Fibroblast of lung (primary cell): ENCODE measurements at regions not wholly inside any gene's neighbourhood (a gene's known extent, or its start where the extent isn't known, plus 50 kb on each side); places are given as distances from the start of the nearest gene placed in this dataset.

Source experiments
- DNase-seq, 2 donors: peaks; one replicate each; pipeline versions ENCODE4 v3.0.0 to v3.0.0-alpha.2; 2010; ENCODE audit warnings: low read depth in 2 of 2
- H2AFZ ChIP-seq: 2 replicates; pipeline ENCODE4 v1.5.1; 2012; ENCODE audit warnings: low read length, control low read depth, inconsistent platforms
- H3K27ac ChIP-seq: 2 replicates; pipeline ENCODE4 v1.5.1; 2011; ENCODE audit warnings: low read length, control low read depth; ENCODE audit not compliant: insufficient read depth
- H3K27me3 ChIP-seq: 2 replicates; pipeline ENCODE4 v1.5.1; 2011; ENCODE audit warnings: mild to moderate bottlenecking, low read length; ENCODE audit not compliant: control insufficient read depth, insufficient read depth
- H3K36me3 ChIP-seq: 2 replicates; pipeline ENCODE4 v1.5.1; 2011; ENCODE audit warnings: low read length; ENCODE audit not compliant: control insufficient read depth, insufficient read depth
- H3K4me1 ChIP-seq: 2 replicates; pipeline ENCODE4 v1.5.1; 2011; ENCODE audit warnings: low read length; ENCODE audit not compliant: control insufficient read depth, insufficient read depth; ENCODE audit errors: extremely low read depth
- H3K4me2 ChIP-seq: 2 replicates; pipeline ENCODE4 v1.5.1; 2011; ENCODE audit warnings: low read length, control low read depth; ENCODE audit not compliant: insufficient read depth; ENCODE audit errors: extremely low read depth
- H3K4me3 ChIP-seq, 4 experiments: fragments of 200-600 bp in 1 of 4; sonication (generic) in 1 of 4; replicated peaks in 1 of 4; 2 replicates each; pipeline ENCODE4 v1.5.1; 2011 to 2016; ENCODE audit warnings: low read length in 4 of 4, low read depth in 3 of 4, mild to moderate bottlenecking in 3 of 4, control low read depth in 2 of 4, inconsistent platforms in 1 of 4, mixed read lengths in 1 of 4; ENCODE audit not compliant: insufficient read depth in 1 of 4; ENCODE audit errors: control extremely low read depth in 1 of 4
- H3K79me2 ChIP-seq: 2 replicates; pipeline ENCODE4 v1.5.1; 2012; ENCODE audit warnings: mild to moderate bottlenecking, low read length, inconsistent platforms; ENCODE audit not compliant: control insufficient read depth, insufficient read depth
- H3K9ac ChIP-seq: 2 replicates; pipeline ENCODE4 v1.5.1; 2011; ENCODE audit warnings: mild to moderate bottlenecking, low read length, control low read depth; ENCODE audit not compliant: insufficient read depth
- H3K9me3 ChIP-seq: 2 replicates; pipeline ENCODE4 v1.5.1; 2012; ENCODE audit warnings: low read depth, low read length; ENCODE audit not compliant: control insufficient read depth, insufficient read depth
- H4K20me1 ChIP-seq: 2 replicates; pipeline ENCODE4 v1.5.1; 2011; ENCODE audit warnings: low read length; ENCODE audit not compliant: control insufficient read depth, insufficient read depth; ENCODE audit errors: extremely low read depth
- CTCF ChIP-seq, 2 donors: IDR thresholded peaks in 1 of 2; conservative IDR thresholded peaks in 1 of 2; 1 replicate in 1 of 2; 2 replicates in 1 of 2; pipeline ENCODE4 v1.5.1; 2011 to 2012; ENCODE audit warnings: low read length in 2 of 2, control low read depth in 1 of 2, inconsistent platforms in 1 of 2, low read depth in 1 of 2, mild to moderate bottlenecking in 1 of 2
- EZH2 ChIP-seq: IDR thresholded peaks from 2 replicates; pipeline ENCODE4 v1.5.1; 2012; ENCODE audit warnings: low read length, control low read depth, mild to moderate bottlenecking; ENCODE audit errors: missing control alignments

- H3K4me1 ChIP-seq = no peaks in the 10 kb centered on the region
- H3K79me2 ChIP-seq = no peaks in the 10 kb centered on the region
- no peak overlapping the region for H3K27ac ChIP-seq
- no peak overlapping the region for H3K4me3 ChIP-seq
- DNase-seq = no peak
- no peaks in the 10 kb centered on the region for H4K20me1 ChIP-seq
- no peaks in the 10 kb centered on the region for H3K27me3 ChIP-seq
- no peak for TF ChIP-seq EZH2
- no peak for TF ChIP-seq CTCF (conservative IDR thresholded peaks at IDR 0.05 in 1 of 2, IDR thresholded peaks at IDR 0.05 in 1 of 2; ENCODE audit: low read depth in 1 of 2, low read length in 2 of 2)
- H3K36me3 ChIP-seq = no peaks in the 10 kb centered on the region
- no peak overlapping the region for H3K9ac ChIP-seq
- H3K9me3 ChIP-seq = no peaks in the 10 kb centered on the region
- H3K4me2 ChIP-seq = no peak overlapping the region
- no peak overlapping the region for H2AFZ ChIP-seq
Measured at GRCh38 chr17:79560527-79560926, 50.3 kb downstream of the RBFOX3 start.

GRCh38 chr17:79559111-79559887 lies 51.6 kb downstream of the RBFOX3 start:
- H3K4me2 ChIP-seq = no peak overlapping the region
- H3K27ac ChIP-seq = no peak overlapping the region
- no peaks in the 10 kb centered on the region for H3K27me3 ChIP-seq
- no peaks in the 10 kb centered on the region for H3K9me3 ChIP-seq
- H2AFZ ChIP-seq = no peak overlapping the region
- no peaks in the 10 kb centered on the region for H4K20me1 ChIP-seq
- no peak for TF ChIP-seq CTCF (conservative IDR thresholded peaks at IDR 0.05 in 1 of 2, IDR thresholded peaks at IDR 0.05 in 1 of 2; ENCODE audit: low read depth in 1 of 2, low read length in 2 of 2)
- TF ChIP-seq EZH2 = no peak
- H3K36me3 ChIP-seq = no peaks in the 10 kb centered on the region
- H3K4me3 ChIP-seq = no peak overlapping the region
- no peak overlapping the region for H3K9ac ChIP-seq
- no peaks in the 10 kb centered on the region for H3K79me2 ChIP-seq
- no peak for DNase-seq
- H3K4me1 ChIP-seq = no peaks in the 10 kb centered on the region

- no peaks in the 10 kb centered on the region for H3K27me3 ChIP-seq
Measured at GRCh38 chr17:79558091-79558900, 52.6 kb downstream of the RBFOX3 start.

More at GRCh38 chr17:79558091-79558900, 52.6 kb downstream of the RBFOX3 start:
- H3K9ac ChIP-seq = no peak overlapping the region
- H4K20me1 ChIP-seq = no peaks in the 10 kb centered on the region
- H3K9me3 ChIP-seq = no peaks in the 10 kb centered on the region
- no peak overlapping the region for H3K4me2 ChIP-seq
- DNase-seq = no peak
- no peaks in the 10 kb centered on the region for H3K36me3 ChIP-seq
- TF ChIP-seq EZH2 = no peak
- no peak for TF ChIP-seq CTCF (conservative IDR thresholded peaks at IDR 0.05 in 1 of 2, IDR thresholded peaks at IDR 0.05 in 1 of 2; ENCODE audit: low read depth in 1 of 2, low read length in 2 of 2)
- H3K79me2 ChIP-seq = no peaks in the 10 kb centered on the region
- no peak overlapping the region for H3K4me3 ChIP-seq
- H3K27ac ChIP-seq = no peak overlapping the region
- no peak overlapping the region for H2AFZ ChIP-seq
- no peaks in the 10 kb centered on the region for H3K4me1 ChIP-seq
